Mesothelial cell of epicardium (in vitro differentiated cells): ENCODE measurements at regions not wholly inside any gene's neighbourhood (a gene's known extent, or its start where the extent isn't known, plus 50 kb on each side); places are given as distances from the start of the nearest gene placed in this dataset.

ENCODE experiments used
- DNase-seq, 2 experiments: peaks; one replicate each; pipeline ENCODE4 v3.0.0; 2021; ENCODE audit warnings: low spot score in 2 of 2; ENCODE audit not compliant: unreplicated experiment in 2 of 2
- H3K27ac Mint-ChIP-seq: 2 replicates; pipeline ENCODE4 v1.8.0; 2021; ENCODE audit warnings: mixed read lengths
- H3K27me3 Mint-ChIP-seq: 2 replicates; pipeline ENCODE4 v1.8.0; 2021; ENCODE audit warnings: low read depth, mixed read lengths
- H3K36me3 Mint-ChIP-seq: 2 replicates; pipeline ENCODE4 v1.8.0; 2021; ENCODE audit warnings: mixed read lengths
- H3K4me1 Mint-ChIP-seq: 2 replicates; pipeline ENCODE4 v1.8.0; 2021; ENCODE audit warnings: mixed read lengths
- H3K4me3 Mint-ChIP-seq: 2 replicates; pipeline ENCODE4 v1.8.0; 2021; ENCODE audit warnings: mild to moderate bottlenecking, moderate library complexity, mixed read lengths
- H3K9me3 Mint-ChIP-seq: 2 replicates; pipeline ENCODE4 v1.8.0; 2021; ENCODE audit warnings: mixed read lengths
- CTCF ChIP-seq: fragments of 200-600 bp; sonication (generic); IDR thresholded peaks from one replicate; pipeline ENCODE4 v1.5.0; 2021; ENCODE audit warnings: antibody characterized with exemption; ENCODE audit not compliant: unreplicated experiment

GRCh38 chr5:60285910-60286309, 392.4 kb upstream of the PDE4D start:
- Mint-ChIP-seq H3K4me1 (no peaks in the 10 kb centered on the region), H3K9me3 (no peaks in the 10 kb centered on the region), H3K36me3 (no peaks in the 10 kb centered on the region), H3K27ac (no peak overlapping the region), H3K27me3 (peaks cover 13% of the 10 kb centered on the region), H3K4me3 (no peak overlapping the region)
- TF ChIP-seq CTCF = no peak
- DNase-seq = no peak

- no peak for TF ChIP-seq CTCF
- no peak for DNase-seq
- Mint-ChIP-seq H3K27me3 (no peaks in the 10 kb centered on the region), H3K27ac (no peak overlapping the region), H3K36me3 (no peaks in the 10 kb centered on the region), H3K9me3 (peaks cover 7% of the 10 kb centered on the region), H3K4me3 (no peak overlapping the region), H3K4me1 (no peaks in the 10 kb centered on the region)
These were observed 387.4 kb upstream of the PDE4D start for GRCh38 chr5:60280943-60281342.

- TF ChIP-seq CTCF = no peak
- H3K27me3 Mint-ChIP-seq = peaks cover 5% of the 10 kb centered on the region
- no peaks in the 10 kb centered on the region for H3K36me3 Mint-ChIP-seq
- H3K9me3 Mint-ChIP-seq = peaks cover 7% of the 10 kb centered on the region
- no peak overlapping the region for H3K27ac Mint-ChIP-seq
- H3K4me1 Mint-ChIP-seq = no peaks in the 10 kb centered on the region
- no peak for DNase-seq
- H3K4me3 Mint-ChIP-seq = no peak overlapping the region
These were observed 384.4 kb upstream of the PDE4D start for GRCh38 chr5:60277941-60278340.

- H3K9me3 Mint-ChIP-seq = peaks cover 7% of the 10 kb centered on the region
- H3K4me3 Mint-ChIP-seq = no peak overlapping the region
- no peak for TF ChIP-seq CTCF
- H3K27ac Mint-ChIP-seq = no peak overlapping the region
- peaks cover 7% of the 10 kb centered on the region for H3K4me1 Mint-ChIP-seq
- peaks cover 7% of the 10 kb centered on the region for H3K27me3 Mint-ChIP-seq
- no peaks in the 10 kb centered on the region for H3K36me3 Mint-ChIP-seq
- DNase-seq = no peak
These were observed 381.2 kb upstream of the PDE4D start for GRCh38 chr5:60274747-60275146.

- Mint-ChIP-seq H3K36me3 (no peaks in the 10 kb centered on the region), H3K4me3 (no peak overlapping the region), H3K27me3 (peaks cover 15% of the 10 kb centered on the region), H3K4me1 (peaks cover 7% of the 10 kb centered on the region), H3K9me3 (no peaks in the 10 kb centered on the region), H3K27ac (no peak overlapping the region)
- no peak for DNase-seq
- TF ChIP-seq CTCF = no peak
These were observed 378.0 kb upstream of the PDE4D start for GRCh38 chr5:60271517-60271916.

GRCh38 chr5:60267907-60268306, 374.4 kb upstream of the PDE4D start:
- Mint-ChIP-seq H3K4me3 (no peak overlapping the region), H3K27ac (no peak overlapping the region), H3K4me1 (peaks cover 7% of the 10 kb centered on the region), H3K36me3 (no peaks in the 10 kb centered on the region), H3K27me3 (peaks cover 13% of the 10 kb centered on the region), H3K9me3 (no peaks in the 10 kb centered on the region)
- DNase-seq = no peak
- TF ChIP-seq CTCF = no peak
